NCI-H1092 (cell line): ENCODE measurements at regions not wholly inside any gene's neighbourhood (a gene's known extent, or its start where the extent isn't known, plus 50 kb on each side); places are given as distances from the start of the nearest gene placed in this dataset.
"Not testable (repeated sequence)": the region's sequence is repeated elsewhere in the genome, so short reads cannot be mapped to it uniquely, and the experiment has no call there.

Source experiments
- DNase-seq: peaks from one replicate; lab custom pipeline; 2025; lab: John Stamatoyannopoulos, UW

DNA sequence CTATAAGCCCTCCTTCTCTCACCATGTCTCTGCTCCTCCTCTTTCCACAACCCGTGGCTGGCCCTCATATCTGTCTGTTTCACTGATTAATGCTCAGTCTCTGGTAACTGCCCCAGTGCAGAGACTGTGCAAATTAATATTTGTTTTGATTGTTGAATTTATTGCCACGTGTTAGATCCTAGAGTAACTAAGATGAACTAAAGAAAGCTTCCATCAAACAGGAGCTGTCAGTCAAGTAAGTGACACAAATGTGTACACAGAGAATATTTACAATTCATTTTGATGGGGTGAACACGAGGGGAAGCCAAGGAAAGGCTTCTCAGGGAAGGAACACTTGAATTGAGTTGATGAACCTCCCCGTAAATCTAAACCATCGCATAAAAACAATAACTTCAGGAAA, 182.5 kb downstream of the BAMBI start:
- no peak for DNase-seq

DNA sequence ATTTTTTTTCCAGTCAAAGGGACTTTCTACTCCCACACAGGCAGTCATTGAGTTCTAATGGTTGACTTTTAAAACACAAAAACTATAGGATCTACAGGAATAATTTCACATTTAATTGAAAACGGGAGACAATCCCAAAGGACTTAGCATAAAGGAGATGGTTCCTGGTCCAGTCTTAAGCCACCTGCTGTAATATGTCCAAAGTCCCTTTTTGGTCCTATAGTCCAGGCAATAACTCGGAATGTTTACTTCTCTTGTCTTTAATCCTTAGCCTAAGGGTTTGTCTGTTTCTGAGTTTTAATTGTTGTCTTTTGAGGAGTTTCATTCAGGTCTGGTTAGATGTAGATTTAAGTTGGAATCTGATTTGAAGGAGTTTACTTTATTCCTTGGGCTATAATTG, 184.9 kb downstream of the BAMBI start:
- no peak for DNase-seq

DNA sequence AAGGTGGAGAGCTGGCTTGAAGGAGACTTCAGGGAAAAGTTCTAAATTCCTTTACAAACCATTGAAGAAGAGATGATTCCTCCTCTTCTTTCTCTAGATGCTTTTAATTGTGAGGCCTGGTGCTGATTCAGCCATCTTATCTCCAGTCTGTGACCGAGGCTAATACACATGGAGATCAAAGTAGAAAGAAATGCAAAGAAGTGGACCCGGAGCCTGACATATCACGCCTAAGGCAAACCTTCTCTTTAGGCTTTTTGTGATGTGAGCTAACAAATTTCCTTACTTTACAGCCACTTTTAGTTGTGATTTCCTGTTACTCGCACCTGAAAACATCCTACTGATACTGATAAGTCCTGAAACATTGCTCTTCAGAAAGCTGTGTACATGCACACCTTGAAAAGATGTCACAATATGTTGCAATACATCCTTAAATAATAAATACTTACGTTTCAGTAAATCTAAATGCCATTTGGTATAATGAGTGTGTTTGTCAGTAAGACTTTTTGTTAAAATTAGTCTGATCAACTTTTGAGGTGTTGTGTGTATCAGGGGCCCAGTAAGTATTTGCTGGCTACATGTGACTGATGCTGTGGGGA, 192.4 kb downstream of the BAMBI start:
- DNase-seq = no peak

DNA sequence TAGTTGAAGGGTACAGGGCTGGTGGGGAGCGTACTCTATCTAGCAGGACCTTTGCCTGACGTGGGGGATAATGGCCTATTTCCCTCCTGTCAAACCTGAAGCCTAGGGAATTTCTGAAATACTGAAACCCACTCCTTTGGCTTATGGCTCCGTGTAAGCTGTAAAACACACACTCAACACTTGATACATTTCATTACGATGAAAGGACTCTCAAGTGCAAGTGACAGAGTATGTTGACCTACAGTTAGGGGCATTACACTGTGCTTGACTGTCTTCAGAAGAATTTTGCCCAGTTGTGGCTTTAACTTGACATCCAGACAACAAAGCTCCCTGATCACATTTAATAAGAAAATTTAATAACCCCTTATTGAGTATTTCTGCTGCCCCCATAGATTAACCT, 194.3 kb downstream of the BAMBI start:
- DNase-seq = no peak

DNA sequence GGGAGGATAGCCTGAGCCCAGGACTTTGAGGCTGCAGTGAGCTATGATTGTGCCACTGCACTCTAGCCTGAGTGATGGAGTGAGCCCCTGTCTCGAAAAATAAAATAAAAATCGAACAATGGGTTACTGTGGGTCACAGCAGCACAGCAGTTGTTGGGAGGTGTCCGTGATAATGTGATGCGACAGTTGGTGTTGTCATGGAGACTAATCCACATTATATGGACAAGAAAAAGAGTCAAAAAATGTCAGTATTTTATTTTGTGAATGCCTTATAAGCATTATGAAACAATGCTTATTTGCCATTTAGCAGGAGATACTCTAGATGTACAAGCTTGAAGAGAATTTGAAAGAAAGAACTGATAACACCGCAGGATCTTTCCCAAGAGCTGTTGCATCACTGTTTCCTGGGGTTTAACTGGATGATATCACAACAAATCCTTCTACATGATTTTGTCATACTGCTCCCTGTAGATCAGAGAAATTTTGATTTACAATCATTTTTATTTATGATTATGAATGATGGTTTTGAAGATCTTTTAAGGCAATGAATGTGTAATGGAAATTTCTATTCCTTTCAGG, 195.4 kb downstream of the BAMBI start:
- DNase-seq = no peak

DNA sequence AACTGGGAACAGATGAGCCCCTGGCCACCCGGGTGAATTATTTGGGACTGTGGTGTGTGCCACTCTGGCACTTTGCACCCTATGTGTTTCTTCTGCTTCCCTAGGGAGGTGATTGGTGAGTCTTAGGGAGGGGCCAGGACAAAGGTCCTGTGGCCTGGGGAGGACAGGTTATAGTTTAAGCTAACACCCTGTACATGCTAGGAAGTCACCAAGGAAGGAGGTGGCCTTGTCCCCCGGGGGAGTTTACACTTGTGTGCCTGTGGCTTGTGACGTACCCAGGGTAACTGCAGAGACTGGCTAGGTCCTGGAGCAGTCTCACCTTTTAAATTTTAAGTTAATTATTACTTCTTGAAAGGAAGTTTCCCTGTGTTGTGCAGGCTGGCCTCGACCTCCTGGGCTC, 196.2 kb downstream of the BAMBI start:
- DNase-seq = no peak

DNA sequence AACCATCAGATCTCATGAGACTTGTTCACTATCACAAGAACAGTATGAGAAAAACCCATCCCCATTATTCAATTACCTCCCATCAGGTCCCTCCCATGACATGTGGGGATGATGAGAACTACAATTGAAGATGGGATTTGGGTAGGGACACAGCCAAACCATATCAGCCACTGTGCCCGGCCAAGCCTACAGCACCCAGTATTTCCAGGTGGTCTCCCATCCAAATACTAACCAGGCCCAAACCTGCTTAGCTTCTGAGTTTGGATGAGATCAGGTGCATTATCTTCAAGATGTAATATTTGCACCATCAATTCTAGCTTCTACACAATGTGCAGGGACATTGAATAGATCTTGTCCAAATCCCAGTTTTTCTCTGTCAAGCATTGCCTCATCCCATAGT, 196.9 kb downstream of the BAMBI start:
- no peak for DNase-seq

DNA sequence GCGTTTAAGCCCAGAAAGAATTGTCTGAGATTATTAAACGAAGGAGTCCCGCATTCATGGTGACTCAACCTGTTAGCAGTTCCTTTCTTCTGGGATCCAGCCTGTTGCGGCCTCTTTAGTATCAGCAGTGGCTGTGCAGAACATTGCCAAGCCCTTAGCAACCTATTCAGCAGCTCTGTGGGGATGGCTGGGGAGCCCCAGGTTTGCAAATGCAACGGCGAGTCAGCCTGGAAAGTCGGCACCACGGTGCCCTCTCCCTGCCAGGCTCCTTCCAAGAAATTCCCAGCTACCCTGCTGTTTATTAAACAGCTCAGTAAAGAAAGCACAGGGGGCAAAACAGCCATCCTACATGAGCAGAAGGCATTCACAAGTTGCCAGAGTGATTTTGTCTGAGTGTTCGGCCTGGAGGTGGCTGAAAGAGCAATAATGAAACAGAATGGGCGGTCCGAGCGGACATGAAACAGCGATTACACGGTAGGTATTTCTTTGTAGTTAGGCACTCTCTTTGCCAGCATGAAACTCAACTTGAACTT, 198.3 kb downstream of the BAMBI start:
- no peak for DNase-seq

DNA sequence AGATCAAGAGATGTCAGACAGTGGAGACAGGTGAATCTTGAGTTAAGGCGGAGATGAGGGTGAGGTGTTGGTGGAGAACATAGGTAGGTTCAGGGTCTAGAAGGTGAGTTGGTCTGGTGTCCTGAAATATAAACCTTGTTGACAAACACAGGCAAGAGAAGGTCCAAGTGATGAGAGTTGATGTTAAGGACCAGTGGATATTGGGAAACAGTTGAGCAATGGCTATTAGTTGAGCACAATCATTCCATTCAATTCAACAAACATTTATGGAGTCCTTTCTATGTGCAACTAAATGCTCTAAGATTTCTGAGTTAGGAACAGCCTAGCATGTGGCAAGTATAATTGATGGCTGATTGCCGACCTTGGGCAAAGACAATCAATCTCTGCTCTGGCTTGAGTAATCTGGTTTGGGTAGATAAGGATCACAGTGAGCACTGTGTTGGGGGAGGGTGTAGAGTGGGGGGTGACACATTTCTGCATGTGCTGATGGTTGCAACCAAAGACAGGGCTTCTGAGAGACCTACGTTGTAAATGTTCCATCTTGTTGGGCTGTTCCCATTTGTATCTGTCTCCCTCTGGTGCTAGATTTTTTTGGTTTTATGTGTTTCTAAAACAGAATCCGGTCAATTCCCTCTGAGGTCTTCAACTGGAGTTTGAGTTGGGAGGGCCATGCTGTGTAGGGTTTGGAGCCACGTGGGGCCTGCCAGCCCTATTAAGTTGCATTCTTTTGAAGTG, 201.1 kb downstream of the BAMBI start:
- DNase-seq = no peak

DNA sequence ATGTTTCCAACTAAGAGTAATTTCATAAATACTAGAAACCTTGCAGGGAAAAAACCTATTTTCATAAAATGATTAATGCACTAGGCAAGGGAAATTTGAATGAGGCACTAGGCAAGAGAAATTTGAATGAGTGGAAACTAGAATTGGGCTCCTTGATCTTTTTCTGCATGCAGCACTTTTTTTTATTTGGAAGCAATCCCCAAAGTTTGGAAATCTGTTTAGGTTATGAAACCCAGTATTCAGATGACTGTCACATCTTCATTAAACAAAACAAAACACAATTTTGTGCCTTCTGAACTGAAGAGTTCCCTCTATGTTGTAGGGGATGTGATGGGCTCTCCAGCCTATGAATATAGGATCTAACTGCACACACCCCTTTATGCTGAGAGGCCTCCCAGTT, 201.9 kb downstream of the BAMBI start:
- no peak for DNase-seq

DNA sequence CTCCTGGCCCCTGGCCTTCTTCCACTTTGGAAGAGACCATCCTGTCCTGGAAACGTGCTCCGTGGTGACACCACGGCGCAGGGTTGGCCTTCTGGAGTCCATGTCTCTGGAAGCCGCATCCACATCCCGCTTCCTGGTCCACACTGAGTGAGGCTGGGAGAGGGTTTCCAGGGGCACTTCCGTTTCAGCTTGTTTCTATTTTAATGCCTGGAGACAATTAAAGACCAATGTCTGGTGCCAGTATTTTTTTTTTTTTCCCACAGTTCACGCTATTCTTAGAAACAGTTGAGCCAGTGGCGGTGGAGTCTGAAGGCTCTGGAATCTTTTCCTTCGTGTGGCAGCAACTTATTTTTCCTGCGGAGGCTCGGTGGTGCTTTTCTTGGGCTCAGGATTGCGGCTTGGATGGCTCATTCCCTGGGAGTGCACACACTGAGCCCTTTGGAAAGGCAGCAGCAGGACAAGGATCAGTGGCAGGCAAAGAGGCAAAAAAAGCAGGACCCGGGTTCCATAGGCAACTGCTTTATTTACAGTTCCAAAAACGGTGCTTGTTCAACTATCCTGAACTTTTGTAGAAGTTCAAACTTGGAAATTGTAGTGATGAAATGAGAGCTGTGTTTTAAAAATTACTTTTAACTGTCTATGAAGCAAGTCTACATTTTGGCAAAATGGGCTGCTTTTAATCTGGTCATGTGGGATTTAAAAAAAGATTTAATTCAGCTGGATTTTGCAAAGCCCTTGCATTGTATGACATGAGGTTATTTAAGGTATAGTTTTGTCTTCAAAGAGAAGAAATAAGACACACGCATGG, 202.8 kb downstream of the BAMBI start:
- no peak for DNase-seq

DNA sequence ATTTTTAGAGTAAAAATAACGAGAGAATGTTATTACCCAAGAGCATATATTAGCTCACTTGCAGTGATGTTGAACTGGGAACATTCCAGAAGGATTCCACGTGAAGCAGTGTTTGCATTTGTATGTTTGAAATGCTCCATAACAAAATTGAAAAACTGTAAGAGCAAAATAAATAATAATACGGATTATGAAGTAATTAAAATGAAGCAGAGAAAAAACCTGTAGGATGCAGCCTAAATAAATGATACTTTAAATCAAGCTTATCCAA, 203.3 kb downstream of the BAMBI start:
- DNase-seq = no peak

DNA sequence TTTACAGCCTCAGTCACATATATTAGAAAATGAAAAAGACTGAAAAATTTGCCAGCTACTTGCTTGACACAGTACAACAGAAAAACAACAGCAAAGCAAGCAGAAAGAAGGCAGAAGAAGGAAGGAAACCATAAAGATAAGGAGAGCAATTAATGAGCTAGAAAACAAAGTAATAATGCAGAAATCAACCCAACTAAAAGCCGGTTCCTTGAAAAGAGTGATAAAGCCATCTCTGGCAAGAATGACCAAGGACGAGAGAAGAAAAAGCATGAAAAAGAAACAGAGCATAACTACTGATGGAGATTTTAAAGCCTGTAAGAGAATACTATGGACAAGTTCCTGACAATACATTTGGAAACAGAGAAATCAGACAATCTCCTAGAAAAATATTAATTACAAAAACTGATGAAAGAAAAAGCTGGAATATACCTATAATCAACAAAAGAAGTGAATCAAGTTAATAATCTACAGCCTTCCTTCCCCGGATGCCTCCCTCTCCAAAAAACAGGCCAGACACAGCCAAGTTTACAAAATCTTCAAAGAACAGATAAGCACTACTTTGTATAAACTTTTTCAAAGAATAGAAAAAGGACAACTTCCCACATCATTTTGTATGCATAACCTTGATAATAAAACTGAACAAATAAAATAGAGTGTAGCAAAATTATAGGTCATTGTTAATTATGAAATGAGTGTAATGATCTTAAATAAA, 204.0 kb downstream of the BAMBI start:
- DNase-seq = no peak

DNA sequence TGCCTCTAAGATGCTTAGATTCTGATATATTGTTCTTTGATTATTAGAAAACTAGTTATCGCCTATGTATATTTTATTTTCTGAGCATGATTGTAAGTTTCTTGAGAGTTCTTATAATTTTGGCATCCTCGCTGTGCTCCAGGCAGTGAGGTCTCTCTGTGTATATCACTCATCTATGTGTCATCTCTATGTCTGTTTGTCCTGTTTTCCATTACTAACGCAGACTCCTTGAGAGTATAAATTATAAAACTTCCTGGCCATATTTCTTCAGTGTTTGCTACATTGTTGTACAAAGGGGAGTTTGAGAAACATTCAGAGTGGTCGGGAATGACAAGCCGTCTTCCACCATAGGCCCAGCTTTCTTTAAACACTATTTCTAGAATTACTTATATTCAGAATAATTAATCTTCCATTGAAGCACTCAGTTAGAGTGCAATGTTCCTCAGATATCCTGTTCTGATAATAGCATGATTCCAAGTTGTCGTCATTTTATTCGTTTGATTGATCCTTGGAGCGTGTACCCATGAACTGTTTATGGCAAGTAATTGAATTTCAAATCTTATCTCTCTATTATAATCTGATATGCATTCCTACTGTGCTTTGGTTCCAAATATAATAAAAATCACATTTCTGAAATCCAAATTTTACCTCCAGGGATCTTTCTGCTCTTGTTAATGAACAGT, 206.6 kb downstream of the BAMBI start:
- DNase-seq = no peak

DNA sequence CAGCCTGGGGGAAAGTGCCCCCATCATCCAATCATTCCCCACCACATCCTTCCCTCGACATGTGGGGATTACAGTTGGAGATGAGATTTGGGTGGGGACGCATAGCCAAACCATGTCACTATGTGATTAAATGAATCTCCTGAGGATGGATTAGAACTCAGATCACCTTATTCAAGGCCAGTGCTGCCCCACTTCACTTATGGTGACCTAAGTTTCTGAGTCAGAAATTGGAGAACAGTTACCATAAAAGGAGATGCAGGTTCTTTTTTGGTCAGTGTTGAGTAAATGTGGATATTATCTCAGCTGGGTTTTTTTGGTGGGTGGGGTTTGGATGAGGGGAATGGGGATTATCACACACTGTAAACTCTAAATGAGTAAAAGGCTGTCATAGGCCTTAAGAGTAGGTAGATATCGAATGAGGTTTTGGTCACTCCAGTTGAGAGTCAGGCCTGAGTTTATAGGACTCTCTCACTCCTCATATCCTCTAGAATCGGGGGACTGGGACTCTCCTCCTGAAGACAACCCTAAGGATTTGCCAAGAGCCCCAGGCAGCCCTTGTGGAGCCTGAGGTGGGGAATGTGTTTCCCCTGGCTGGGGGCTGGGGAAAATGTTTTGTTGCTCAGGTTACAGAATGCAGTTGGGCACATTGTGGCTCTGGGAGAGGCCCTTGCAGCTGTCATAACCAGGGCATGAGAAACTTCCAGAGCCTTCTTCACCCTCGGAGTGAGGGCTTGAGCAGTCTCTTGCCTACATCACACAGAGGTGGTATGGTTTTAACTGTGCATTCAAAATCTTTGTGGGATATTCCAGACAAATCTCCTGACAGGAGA, 213.0 kb downstream of the BAMBI start:
- DNase-seq = no peak

DNA sequence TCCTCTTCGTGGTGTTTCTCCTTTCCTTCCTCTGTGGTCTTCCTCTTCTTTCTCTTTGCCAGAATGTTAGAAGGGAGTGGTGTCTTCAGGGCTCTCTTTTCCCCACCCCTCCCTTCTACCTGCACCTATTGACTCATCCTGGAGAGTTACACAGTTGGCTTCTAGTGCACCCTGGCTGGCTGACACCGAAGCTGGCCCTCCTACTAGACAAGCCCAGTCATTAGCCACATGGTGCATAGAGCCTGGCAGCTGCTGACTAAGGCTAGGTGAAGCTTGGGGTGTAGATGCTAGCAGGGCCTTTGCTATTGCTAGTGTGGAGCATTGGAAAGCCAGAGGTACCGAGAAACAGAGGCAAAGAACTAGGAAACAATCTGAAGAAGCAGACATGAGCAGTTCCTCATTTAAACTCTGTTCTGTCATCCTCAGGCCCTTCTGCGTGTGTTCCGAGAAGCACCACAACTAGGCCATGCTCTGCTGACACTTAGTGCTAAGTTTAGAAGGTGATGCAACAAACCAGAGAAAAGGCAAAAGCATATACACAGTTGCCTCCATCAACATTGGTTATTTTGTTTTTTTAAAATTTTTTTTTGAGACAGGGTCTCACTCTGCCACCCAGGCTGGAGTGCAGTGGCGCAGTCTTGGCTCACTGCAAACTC, 213.9 kb downstream of the BAMBI start:
- no peak for DNase-seq

DNA sequence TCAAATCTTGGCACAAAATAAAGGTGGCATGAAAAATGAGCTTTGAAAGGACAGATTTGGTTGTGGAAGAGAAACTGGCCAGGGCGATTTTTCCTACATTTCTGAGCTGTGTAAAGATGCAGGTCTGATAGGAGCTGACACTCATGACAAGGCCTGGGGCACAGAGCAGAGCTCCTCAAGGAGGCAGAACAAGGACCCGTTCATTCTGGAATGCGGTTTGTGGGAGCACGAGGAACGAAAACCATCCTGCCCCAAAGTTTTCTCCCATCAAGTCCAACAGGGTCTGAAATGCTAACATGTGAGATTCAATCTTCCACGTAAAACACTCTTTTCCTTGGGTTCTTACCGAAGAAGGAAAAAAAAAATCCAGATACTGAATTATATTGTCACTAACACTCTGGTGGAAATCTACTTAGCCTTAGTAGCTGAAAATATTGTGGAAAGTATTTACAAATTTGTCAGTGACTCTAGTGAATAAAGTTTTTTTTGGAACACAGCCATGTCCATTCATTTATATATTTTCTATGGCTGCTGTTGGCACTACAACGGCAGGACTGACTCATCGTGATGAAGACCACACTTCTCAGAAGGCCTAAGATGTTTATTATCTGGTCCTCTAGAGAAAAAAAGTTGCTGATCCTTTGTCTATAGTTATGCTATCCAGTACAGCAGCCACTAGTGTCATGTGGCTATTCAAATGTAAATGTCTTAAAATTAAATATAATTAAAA, 215.7 kb downstream of the BAMBI start:
- no peak for DNase-seq

DNA sequence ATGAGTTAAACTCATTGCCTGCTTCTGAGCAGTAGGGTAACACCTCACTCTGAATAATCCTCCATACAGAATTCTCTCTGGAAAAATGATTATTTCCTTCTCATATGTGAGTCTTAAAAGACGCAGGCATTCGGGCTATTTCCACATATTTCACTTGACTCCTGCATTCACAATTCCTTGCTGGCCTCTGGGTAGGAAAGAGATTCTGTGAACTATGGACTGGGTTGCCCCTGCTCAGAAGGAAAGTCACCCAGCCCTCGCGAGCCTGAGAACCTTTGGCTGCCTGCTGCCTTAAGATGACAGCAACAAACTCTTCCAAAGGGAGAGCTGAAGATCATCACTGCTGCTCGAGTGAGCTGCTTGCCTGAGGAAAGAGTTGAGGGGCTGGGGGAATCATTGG, 216.8 kb downstream of the BAMBI start:
- DNase-seq = no peak

DNA sequence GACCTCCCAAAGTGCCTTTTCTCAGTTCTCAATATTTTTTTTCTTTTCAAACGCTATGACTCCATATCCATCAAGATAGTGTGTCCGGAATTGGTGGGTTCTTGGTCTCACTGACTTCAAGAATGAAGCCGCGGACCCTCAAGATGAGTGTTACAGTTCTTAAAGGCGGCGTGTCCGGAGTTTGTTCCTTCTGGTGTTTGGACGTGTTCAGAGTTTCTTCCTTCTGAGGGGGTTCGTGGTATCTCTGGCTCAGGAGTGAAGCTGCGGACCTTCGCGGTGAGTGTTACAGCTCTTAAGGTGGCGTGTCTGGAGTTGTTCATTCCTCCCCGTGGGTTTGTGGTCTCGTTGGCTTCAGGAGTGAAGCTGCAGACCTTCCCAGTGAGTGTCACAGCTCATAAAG, 218.3 kb downstream of the BAMBI start:
- not testable (repeated sequence) for DNase-seq
